ENCODE measurements at regions not wholly inside any gene's neighbourhood (a gene's known extent, or its start where the extent isn't known, plus 50 kb on each side); places are given as distances from the start of the nearest gene placed in this dataset. TPM values are rescaled to one million over a fixed set of nuclear protein-coding genes. Genes with fewer than 3 reads are reported as not detected.

DNA sequence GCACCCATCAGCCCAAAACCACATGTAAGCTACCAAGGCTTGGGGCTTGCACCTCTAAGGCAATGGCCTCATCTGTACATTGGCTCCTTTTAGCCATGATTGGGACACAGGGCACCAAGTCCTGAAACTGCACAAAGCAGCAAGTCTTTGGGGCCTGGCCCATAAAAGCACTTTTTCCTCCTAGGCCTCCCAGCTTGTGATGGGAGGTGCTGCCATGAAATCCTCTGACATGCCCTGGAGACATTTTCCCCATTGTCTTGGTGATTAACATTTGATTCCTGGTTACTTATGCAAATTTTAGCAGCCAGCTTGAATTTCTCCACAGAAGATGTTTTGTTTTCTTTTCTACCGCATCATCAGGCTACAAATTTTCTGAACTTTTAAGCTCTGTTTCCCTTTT, 58.5 kb upstream of the PABPC4L start:
- Histone ChIP-seq H3K79me2 (ENCODE audit: control insufficient read depth, insufficient read depth, low read length) (no peaks in the 10 kb centered on the region), H3K36me3 (ENCODE audit: control insufficient read depth in 2 of 2, extremely low read depth in 1 of 2, insufficient read depth in 2 of 2, low read length in 2 of 2) (no peaks in the 10 kb centered on the region), H3K9me1 (replicated peaks; ENCODE audit: control insufficient read depth, extremely low read depth, insufficient read depth, low read length) (no peaks in the 10 kb centered on the region), H3K9ac (replicated peaks; ENCODE audit: extremely low read depth, insufficient read depth, low read length) (no peak overlapping the region), H4K20me1 (replicated peaks; ENCODE audit: control insufficient read depth, extremely low read depth, insufficient read depth, low read length) (no peaks in the 10 kb centered on the region), H3K9me3 (replicated peaks; ENCODE audit: control insufficient read depth, insufficient read depth, low read length) (no peaks in the 10 kb centered on the region), H3K4me3 (replicated peaks in 1 of 3; ENCODE audit: insufficient read depth in 1 of 3, low read depth in 1 of 3, low read length in 3 of 3) (no peak overlapping the region), H3K4me1 (ENCODE audit: control insufficient read depth, extremely low read depth, insufficient read depth, low read length) (no peaks in the 10 kb centered on the region), H2AFZ (ENCODE audit: low read depth, low read length) (no peak overlapping the region), H3K27ac (ENCODE audit: insufficient read depth, low read depth, low read length) (no peak overlapping the region), H3K4me2 (ENCODE audit: insufficient read depth, low read length) (no peak overlapping the region), H3K27me3 (ENCODE audit: control insufficient read depth in 2 of 2, insufficient read depth in 2 of 2, low read length in 2 of 2) (no peaks in the 10 kb centered on the region)
- BruUV-seq (replicated peaks): no TSS peak
- dilution Hi-C loops (cut with MboI; ENCODE audit: extremely low pct_ligation_motif_present, low sequenced_read_pairs) (no loop called here), intact Hi-C loops (cut with micrococcal nuclease) (no loop called here)
- DNase-seq (ENCODE audit: low read depth, low spot score) (no peak), FAIRE-seq (no peak)
- ChIA-PET CTCF (no interaction called here), POLR2A (no interaction called here)
- no peak for TF ChIP-seq POLR2AphosphoS5 (IDR thresholded peaks at IDR 0.05; ENCODE audit: insufficient read depth, low read depth, low read length)
- TF ChIP-seq EZH2 (IDR thresholded peaks at IDR 0.05; ENCODE audit: borderline replicate concordance, low read depth, low read length, severe bottlenecking): no peak
- no peak for TF ChIP-seq JUN (IDR thresholded peaks at IDR 0.05; ENCODE audit: borderline replicate concordance, insufficient read depth, insufficient read length, low read depth)
- TF ChIP-seq POLR2A (IDR thresholded peaks at IDR 0.05; ENCODE audit: low read depth, low read length): no peak
- TF ChIP-seq GATA2 (IDR thresholded peaks at IDR 0.05; ENCODE audit: insufficient read depth, insufficient read length, low read depth, low read length): no peak
- TF ChIP-seq, protein P1, sequence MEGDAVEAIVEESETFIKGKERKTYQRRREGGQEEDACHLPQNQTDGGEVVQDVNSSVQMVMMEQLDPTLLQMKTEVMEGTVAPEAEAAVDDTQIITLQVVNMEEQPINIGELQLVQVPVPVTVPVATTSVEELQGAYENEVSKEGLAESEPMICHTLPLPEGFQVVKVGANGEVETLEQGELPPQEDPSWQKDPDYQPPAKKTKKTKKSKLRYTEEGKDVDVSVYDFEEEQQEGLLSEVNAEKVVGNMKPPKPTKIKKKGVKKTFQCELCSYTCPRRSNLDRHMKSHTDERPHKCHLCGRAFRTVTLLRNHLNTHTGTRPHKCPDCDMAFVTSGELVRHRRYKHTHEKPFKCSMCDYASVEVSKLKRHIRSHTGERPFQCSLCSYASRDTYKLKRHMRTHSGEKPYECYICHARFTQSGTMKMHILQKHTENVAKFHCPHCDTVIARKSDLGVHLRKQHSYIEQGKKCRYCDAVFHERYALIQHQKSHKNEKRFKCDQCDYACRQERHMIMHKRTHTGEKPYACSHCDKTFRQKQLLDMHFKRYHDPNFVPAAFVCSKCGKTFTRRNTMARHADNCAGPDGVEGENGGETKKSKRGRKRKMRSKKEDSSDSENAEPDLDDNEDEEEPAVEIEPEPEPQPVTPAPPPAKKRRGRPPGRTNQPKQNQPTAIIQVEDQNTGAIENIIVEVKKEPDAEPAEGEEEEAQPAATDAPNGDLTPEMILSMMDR (IDR thresholded peaks at IDR 0.05; ENCODE audit: extremely low read depth in 1 of 2, insufficient read depth in 1 of 2, low read depth in 1 of 2, low read length in 2 of 2): no peak
- TF ChIP-seq MYC (IDR thresholded peaks at IDR 0.05; ENCODE audit: low read depth, low read length): no peak
- TF ChIP-seq, protein P2, sequence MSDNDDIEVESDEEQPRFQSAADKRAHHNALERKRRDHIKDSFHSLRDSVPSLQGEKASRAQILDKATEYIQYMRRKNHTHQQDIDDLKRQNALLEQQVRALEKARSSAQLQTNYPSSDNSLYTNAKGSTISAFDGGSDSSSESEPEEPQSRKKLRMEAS (IDR thresholded peaks at IDR 0.05; ENCODE audit: insufficient read depth, insufficient read length): no peak
- TF ChIP-seq FOS (IDR thresholded peaks at IDR 0.05; ENCODE audit: borderline replicate concordance, insufficient read depth, low read length): no peak

Small RNA genes lying in the stretch of these regions (small RNA-seq; reads per million reads assigned to genes)
- not detected for gene AC104619.4 (ENCODE audit: insufficient read depth, insufficient read length, low read depth, low replicate concordance)
- gene RF00026 (ENCODE audit: insufficient read depth, insufficient read length, low read depth, low replicate concordance): not detected
